HFF-Myc (cell line): ENCODE measurements at regions not wholly inside any gene's neighbourhood (a gene's known extent, or its start where the extent isn't known, plus 50 kb on each side); places are given as distances from the start of the nearest gene placed in this dataset.

Experiments used
- DNase-seq: peaks from one replicate; pipeline ENCODE4 v3.0.0-alpha.2; 2011; ENCODE audit warnings: low read depth; ENCODE audit errors: extremely low read depth
- H3K4me3 ChIP-seq: replicated peaks from 2 replicates; pipeline ENCODE4 v1.5.1; 2011; ENCODE audit warnings: low read depth, mild to moderate bottlenecking, control low read depth, low read length
- TF ChIP-seq, protein P1 (sequence below): IDR thresholded peaks from 2 replicates; pipeline ENCODE4 v1.5.1; 2012; ENCODE audit warnings: mild to moderate bottlenecking, low read depth, low read length, control low read depth; ENCODE audit errors: missing control alignments

DNA sequence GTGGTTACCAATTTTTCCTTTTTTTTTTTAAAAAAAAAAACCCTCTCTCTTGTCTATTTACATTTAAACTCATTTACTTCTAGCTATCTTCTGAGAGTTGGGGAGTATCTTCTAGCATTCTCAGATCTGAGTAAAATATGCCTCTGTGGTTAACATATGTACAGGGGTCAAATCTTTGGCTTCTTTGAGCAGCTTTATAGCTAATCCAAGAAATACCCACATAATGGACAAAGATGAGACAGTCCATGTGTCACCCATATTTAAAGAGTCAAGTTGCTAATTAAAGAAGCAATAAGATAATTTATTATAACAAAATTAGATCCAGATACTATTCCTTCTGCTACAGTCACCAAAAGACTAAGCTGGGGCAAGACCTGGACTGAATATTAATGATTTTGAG, 139.0 kb upstream of the HNRNPA3 start:
- TF ChIP-seq, protein P1, sequence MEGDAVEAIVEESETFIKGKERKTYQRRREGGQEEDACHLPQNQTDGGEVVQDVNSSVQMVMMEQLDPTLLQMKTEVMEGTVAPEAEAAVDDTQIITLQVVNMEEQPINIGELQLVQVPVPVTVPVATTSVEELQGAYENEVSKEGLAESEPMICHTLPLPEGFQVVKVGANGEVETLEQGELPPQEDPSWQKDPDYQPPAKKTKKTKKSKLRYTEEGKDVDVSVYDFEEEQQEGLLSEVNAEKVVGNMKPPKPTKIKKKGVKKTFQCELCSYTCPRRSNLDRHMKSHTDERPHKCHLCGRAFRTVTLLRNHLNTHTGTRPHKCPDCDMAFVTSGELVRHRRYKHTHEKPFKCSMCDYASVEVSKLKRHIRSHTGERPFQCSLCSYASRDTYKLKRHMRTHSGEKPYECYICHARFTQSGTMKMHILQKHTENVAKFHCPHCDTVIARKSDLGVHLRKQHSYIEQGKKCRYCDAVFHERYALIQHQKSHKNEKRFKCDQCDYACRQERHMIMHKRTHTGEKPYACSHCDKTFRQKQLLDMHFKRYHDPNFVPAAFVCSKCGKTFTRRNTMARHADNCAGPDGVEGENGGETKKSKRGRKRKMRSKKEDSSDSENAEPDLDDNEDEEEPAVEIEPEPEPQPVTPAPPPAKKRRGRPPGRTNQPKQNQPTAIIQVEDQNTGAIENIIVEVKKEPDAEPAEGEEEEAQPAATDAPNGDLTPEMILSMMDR, result no peak
- DNase-seq, result no peak
- H3K4me3 ChIP-seq, result no peak overlapping the region

DNA sequence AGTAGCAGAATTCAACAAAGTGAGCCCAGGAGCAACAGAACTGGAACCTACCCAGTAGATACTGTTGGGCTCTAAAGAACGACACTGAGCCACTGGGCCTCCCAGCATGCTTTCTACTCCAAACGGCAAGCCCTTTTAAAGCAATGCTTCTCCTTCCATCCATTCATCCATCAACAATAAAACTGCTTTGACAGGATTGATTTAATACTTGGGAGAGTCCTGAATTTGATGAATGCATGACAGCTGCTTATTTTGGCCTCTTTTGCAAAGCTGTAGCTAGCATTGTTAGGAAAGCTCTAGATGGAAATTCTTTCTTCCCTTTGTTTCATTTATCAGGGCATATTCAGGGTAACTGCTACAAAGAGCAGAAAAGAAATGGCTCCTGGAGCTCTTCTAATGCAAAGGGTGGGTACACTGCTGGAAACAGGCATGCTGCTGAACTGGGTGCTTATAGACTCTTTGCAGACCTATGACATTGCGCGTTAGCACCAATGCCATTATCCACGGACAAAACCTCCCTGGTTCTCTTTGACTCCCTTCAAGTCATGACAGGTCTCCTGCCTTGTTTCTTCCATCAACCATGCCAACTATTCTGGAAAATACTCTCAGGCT, 138.4 kb upstream of the HNRNPA3 start:
- TF ChIP-seq, protein P1, result no peak
- DNase-seq, result no peak
- H3K4me3 ChIP-seq, result no peak overlapping the region

DNA sequence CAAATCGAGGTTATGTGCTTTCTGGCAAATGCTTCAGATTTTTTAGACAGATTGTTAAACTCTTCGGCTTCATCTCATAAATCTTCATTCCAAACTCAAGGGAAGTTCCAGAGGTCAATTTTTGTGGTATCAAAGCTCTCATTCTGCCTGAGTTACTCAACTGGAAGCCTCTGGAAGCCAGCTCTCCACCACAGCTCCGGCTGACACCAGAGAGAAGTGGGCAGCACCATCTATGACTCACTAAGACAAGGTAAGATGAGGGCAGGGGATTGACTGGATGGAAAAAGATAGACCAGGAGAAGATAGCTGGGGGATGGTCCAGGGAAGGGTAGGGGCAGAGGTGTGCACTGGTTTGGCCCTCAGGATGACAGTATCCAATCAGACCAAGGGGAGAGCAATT, 137.3 kb upstream of the HNRNPA3 start:
- H3K4me3 ChIP-seq, result no peak overlapping the region
- TF ChIP-seq, protein P1, result no peak
- DNase-seq, result no peak

DNA sequence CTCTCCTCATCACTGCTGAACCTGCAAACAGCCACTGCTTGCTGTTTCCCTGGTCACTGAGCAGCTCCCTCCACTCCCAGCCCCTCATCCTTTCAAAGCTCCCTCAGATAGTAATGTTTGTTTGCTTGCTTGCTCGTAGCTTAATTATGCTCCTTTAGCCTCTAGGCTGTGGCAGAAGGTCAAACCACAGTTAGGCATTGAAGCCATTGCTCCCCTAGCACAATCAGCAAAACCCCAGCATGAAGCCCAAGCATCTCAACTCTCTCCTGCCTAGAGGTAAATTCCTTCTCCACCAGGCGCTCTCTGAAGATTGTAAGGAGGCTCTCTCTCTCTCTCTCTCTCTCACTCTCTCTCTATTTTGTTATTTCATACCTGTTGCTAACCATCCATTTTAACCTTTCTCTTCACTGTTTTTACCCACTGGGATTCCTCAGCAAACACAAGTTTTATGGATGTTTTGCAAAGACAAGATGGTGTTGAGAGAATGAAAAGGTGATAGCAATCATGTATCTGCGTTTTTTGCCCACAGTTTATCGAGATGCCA, 135.9 kb upstream of the HNRNPA3 start:
- no peak for DNase-seq
- TF ChIP-seq, protein P1, result no peak

DNA sequence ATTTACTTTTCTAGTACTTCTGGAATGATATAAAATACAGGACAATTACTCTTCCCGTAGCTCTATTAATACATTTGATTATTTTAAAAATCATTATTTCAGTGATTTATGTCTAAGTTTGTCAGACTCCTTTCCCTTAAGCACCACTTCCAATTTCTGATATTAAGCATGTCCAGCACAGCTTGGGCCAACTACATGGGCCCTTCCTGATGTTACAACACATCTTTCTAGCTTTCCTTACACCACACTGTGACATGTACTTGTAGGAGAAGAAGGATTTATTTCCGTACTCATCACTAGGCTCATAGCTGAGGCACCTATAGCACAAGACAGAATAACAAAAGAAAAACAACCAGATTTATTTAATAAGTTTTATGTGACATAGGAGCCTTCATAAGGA, 134.8 kb upstream of the HNRNPA3 start:
- DNase-seq, result no peak
- TF ChIP-seq, protein P1, result no peak

More for the DNA sequence above, 135.9 kb upstream of the HNRNPA3 start:
- no peak overlapping the region for H3K4me3 ChIP-seq

DNA sequence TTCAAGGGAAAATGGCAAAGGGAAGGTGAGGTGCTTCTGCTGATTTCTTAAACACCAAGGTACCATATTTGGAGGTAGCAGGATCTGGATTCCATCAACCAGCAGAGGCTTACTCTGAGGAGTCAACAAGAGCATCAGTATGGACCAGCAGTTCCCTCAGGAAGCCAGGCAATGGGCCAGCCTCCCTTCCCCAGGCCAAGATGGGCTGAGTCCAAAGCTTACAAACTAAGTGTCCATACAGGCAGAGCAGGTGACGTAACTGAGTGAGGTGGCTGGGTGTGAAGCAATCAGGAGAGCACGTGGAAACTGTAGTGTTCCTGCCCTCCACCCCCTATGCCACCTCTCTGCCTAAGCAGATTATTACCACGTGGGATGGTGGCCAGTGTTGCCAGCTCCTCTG, 134.2 kb upstream of the HNRNPA3 start:
- TF ChIP-seq, protein P1, result no peak
- H3K4me3 ChIP-seq, result no peak overlapping the region
- no peak for DNase-seq

More for the DNA sequence above, 134.8 kb upstream of the HNRNPA3 start:
- H3K4me3 ChIP-seq, result no peak overlapping the region

DNA sequence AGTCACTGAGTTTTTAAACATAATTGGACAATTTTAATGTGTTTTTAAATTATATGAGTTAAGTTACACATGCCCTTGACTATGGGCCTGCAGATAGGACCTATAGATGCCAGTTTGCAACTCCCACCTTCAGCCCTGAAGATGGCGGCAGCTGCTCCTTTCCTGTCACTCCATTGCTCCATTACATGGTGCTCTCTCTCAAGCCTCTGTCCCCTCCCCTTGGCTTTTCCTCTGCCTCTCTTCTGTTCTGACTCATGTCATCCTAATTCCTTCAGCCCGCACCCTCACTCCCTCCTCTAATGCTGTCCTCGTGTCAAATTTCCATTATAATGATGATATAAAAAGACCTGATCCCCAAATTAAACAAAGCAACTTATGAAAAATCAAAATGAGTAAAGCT, 133.7 kb upstream of the HNRNPA3 start:
- TF ChIP-seq, protein P1, result no peak
- H3K4me3 ChIP-seq, result no peak overlapping the region

More for the DNA sequence above, 133.7 kb upstream of the HNRNPA3 start:
- DNase-seq, result no peak
